B cell (primary cell): ENCODE measurements at regions not wholly inside any gene's neighbourhood (a gene's known extent, or its start where the extent isn't known, plus 50 kb on each side); places are given as distances from the start of the nearest gene placed in this dataset.
"Not testable (repeated sequence)": the region's sequence is repeated elsewhere in the genome, so short reads cannot be mapped to it uniquely, and the experiment has no call there.

Experiments used
- ATAC-seq: fragments of 200-7000 bp; cut with Tn5 transposase; one replicate; pipeline ENCODE4 v1.10.0; 2021; ENCODE audit warnings: low read depth, mild to moderate bottlenecking, moderate number of reproducible peaks, moderate library complexity
- CTCF ChIA-PET: fragments of 350-600 bp; sonication (Branson Sonifier 250); formaldehyde crosslinking; loops from one replicate; lab custom pipeline; 2021; ENCODE audit warnings: antibody characterized with exemption, inconsistent platforms; lab: Charles Lee
- POLR2A ChIA-PET: fragments of 350-600 bp; sonication (Branson Sonifier 250); formaldehyde crosslinking; loops from one replicate; lab custom pipeline; 2021; ENCODE audit warnings: antibody characterized with exemption; lab: Charles Lee
- DNase-seq: peaks from one replicate; pipeline ENCODE4 v3.0.0; 2013
- H2AFZ ChIP-seq: 2 replicates; pipeline ENCODE4 v1.6.1; 2012; ENCODE audit warnings: mild to moderate bottlenecking, low read depth, low read length; ENCODE audit not compliant: insufficient read depth, poor library complexity, severe bottlenecking
- H3K27ac ChIP-seq, 2 donors: 1 replicate in 1 of 2; 2 replicates in 1 of 2; pipeline ENCODE4 v1.5.1; 2012 to 2013; ENCODE audit warnings: low read length in 2 of 2, mild to moderate bottlenecking in 2 of 2, moderate library complexity in 1 of 2
- H3K27me3 ChIP-seq, 4 experiments: fragments of 200-600 bp in 1 of 4; sonication (generic) in 1 of 4; replicated peaks in 1 of 4; 1 replicate in 2 of 4; 2 replicates in 2 of 4; pipeline versions ENCODE4 v1.6.1 to v1.7.0; 2013 to 2016; ENCODE audit warnings: low read length in 3 of 4, mild to moderate bottlenecking in 2 of 4, mixed read lengths in 1 of 4, moderate library complexity in 1 of 4; ENCODE audit not compliant: insufficient read depth in 4 of 4, control insufficient read depth in 3 of 4; ENCODE audit errors: control extremely low read depth in 1 of 4
- H3K36me3 ChIP-seq, 2 experiments: replicated peaks in 1 of 2; 1 replicate in 1 of 2; 2 replicates in 1 of 2; pipeline versions ENCODE4 v1.6.1 to v1.7.1; 2013; ENCODE audit warnings: low read length in 1 of 2; ENCODE audit not compliant: insufficient read depth in 2 of 2, control insufficient read depth in 1 of 2; ENCODE audit errors: control extremely low read depth in 1 of 2, extremely low read depth in 1 of 2
- H3K4me1 ChIP-seq, 2 donors: fragments of 200-600 bp in 1 of 2; sonication (generic) in 1 of 2; 1 replicate in 1 of 2; 2 replicates in 1 of 2; pipeline versions ENCODE4 v1.5.1 to v1.6.1; 2013 to 2017; ENCODE audit warnings: low read length in 2 of 2; ENCODE audit not compliant: control insufficient read depth in 2 of 2, insufficient read depth in 2 of 2
- H3K4me2 ChIP-seq: replicated peaks from 2 replicates; pipeline ENCODE3; 2012; ENCODE audit warnings: mild to moderate bottlenecking, low read depth, low read length; ENCODE audit not compliant: poor library complexity, severe bottlenecking
- H3K4me3 ChIP-seq, 5 experiments: fragments of 200-600 bp in 1 of 5; sonication (generic) in 1 of 5; 1 replicate in 3 of 5; 2 replicates in 2 of 5; pipeline versions ENCODE4 v1.5.1 to v1.7.0; 2011 to 2016; ENCODE audit warnings: low read length in 4 of 5, mild to moderate bottlenecking in 4 of 5, low read depth in 2 of 5, control low read depth in 1 of 5, moderate library complexity in 1 of 5; ENCODE audit not compliant: insufficient read depth in 1 of 5; ENCODE audit errors: control extremely low read depth in 1 of 5, extremely low read depth in 1 of 5
- H3K79me2 ChIP-seq: fragments of 200-600 bp; sonication (generic); one replicate; pipeline ENCODE4 v1.6.0; 2016; ENCODE audit warnings: low read length; ENCODE audit not compliant: control insufficient read depth, insufficient read depth
- H3K9ac ChIP-seq: fragments of 200-600 bp; sonication (generic); 2 replicates; pipeline ENCODE4 v1.6.1; 2017; ENCODE audit warnings: mild to moderate bottlenecking, low read length, moderate library complexity
- H3K9me3 ChIP-seq, 3 donors: one replicate each; pipeline versions ENCODE4 v1.6.1 to v1.7.1; 2013; ENCODE audit warnings: low read length in 2 of 3; ENCODE audit not compliant: control insufficient read depth in 2 of 3, insufficient read depth in 1 of 3; ENCODE audit errors: control extremely low read depth in 1 of 3
- H4K20me1 ChIP-seq: 2 replicates; pipeline ENCODE4 v1.6.0; 2012; ENCODE audit warnings: mild to moderate bottlenecking, low read length; ENCODE audit not compliant: insufficient read depth, control insufficient read depth, poor library complexity, severe bottlenecking
- H3K27ac Mint-ChIP-seq: one replicate; pipeline ENCODE4 v1.8.0; 2021; ENCODE audit warnings: mixed read lengths
- H3K27me3 Mint-ChIP-seq: one replicate; pipeline ENCODE4 v1.8.0; 2021; ENCODE audit warnings: mixed read lengths
- H3K4me1 Mint-ChIP-seq: one replicate; pipeline ENCODE4 v1.8.0; 2021; ENCODE audit warnings: mixed read lengths
- H3K4me3 Mint-ChIP-seq: one replicate; pipeline ENCODE4 v1.8.0; 2021; ENCODE audit warnings: mixed read lengths
- H3K9me3 Mint-ChIP-seq: one replicate; pipeline ENCODE4 v1.8.0; 2022; ENCODE audit warnings: mixed read lengths; ENCODE audit not compliant: insufficient read depth
- EZH2 ChIP-seq: IDR thresholded peaks from 2 replicates; pipeline ENCODE4 v1.6.1; 2012; ENCODE audit warnings: borderline replicate concordance, low read depth, mild to moderate bottlenecking, moderate library complexity, low read length; ENCODE audit not compliant: insufficient read depth, poor library complexity, severe bottlenecking
- WGBS: methylation state at CpG from one replicate; pipeline ENCODE4 v1.1.5; 2013; ENCODE audit warnings: missing lambda C conversion rate; ENCODE audit not compliant: insufficient coverage; 5-methylcytosine and 5-hydroxymethylcytosine counted together
- intact Hi-C: fragments of 100-400 bp; cut with micrococcal nuclease; formaldehyde crosslinking; loops from one replicate; pipeline ENCODE4 v1.10.0; 2022

DNA sequence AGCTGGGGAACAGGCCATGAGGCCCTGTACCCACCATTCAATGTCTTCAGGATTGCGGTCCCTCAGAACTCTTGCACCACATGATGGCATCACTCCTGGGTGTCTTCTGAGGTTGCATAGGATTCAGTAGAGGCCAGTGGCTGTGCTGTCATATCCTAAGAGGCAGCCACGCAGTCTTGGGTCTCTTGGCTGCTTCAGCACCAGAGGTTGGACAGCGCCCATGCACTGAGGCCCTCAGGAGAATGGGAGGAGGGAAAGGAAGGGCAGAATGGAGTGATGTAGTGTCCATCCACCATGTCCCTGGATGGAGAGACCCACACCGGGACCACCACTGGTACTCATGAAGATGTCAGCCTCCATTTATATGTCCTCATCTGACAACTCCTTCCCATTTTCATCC is 439.9 kb downstream of the TUBA3C start:
- H4K20me1 ChIP-seq, H2AFZ ChIP-seq, H3K9me3 Mint-ChIP-seq, H3K79me2 ChIP-seq, H3K27ac ChIP-seq, H3K27ac Mint-ChIP-seq, H3K4me1 Mint-ChIP-seq, H3K4me3 ChIP-seq, POLR2A ChIA-PET, H3K4me3 Mint-ChIP-seq, intact Hi-C loops, H3K9ac ChIP-seq, CTCF ChIA-PET, H3K27me3 ChIP-seq, H3K4me2 ChIP-seq, H3K9me3 ChIP-seq, H3K36me3 ChIP-seq, H3K4me1 ChIP-seq, H3K27me3 Mint-ChIP-seq, DNase-seq, ATAC-seq: not testable (repeated sequence)
- WGBS, result 71% methylated on average over 1 of the region's 4 CpGs

DNA sequence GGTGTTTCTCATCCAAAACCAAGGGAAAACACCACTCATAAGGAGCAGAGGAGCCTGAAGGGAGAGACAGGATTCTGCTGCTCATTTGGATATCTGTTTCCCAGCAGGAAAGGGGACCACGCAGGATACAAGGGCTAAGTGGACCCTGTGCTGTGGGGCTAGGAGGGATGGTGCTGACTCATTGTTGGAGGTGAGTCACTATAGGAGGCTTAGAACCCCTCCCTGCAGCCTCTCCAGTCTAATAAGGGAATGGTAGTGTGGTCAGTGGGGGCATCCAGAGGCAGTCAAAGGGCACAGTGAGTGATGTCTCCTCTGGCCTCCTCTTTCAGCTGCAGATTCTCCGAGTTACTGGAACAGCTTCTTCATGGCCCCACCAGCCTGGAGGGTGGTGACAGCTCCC is 442.3 kb downstream of the TUBA3C start:
- Histone ChIP-seq H3K36me3 (no peaks in the 10 kb centered on the region), H3K27me3 (no peaks in the 10 kb centered on the region), H3K79me2 (no peaks in the 10 kb centered on the region), H3K4me3 (no peak overlapping the region), H3K27ac (no peak overlapping the region), H3K4me1 (no peaks in the 10 kb centered on the region), H3K9ac (no peak overlapping the region), H2AFZ (no peak overlapping the region), H4K20me1 (no peaks in the 10 kb centered on the region), H3K9me3 (peaks cover 0 to 4% (median 1%) of the 10 kb centered on the region in 3 donors), H3K4me2 (no peak overlapping the region)
- Mint-ChIP-seq H3K27ac (no peak overlapping the region), H3K9me3 (no peaks in the 10 kb centered on the region), H3K4me1 (no peaks in the 10 kb centered on the region), H3K4me3 (no peak overlapping the region), H3K27me3 (no peaks in the 10 kb centered on the region)
- intact Hi-C loops, result no loop called here
- DNase-seq (no peak), ATAC-seq (no peak)
- CTCF ChIA-PET, result no interaction called here
- 77% methylated on average over 2 of the region's 2 CpGs for WGBS
- TF ChIP-seq EZH2, result no peak
- POLR2A ChIA-PET, result no interaction called here

DNA sequence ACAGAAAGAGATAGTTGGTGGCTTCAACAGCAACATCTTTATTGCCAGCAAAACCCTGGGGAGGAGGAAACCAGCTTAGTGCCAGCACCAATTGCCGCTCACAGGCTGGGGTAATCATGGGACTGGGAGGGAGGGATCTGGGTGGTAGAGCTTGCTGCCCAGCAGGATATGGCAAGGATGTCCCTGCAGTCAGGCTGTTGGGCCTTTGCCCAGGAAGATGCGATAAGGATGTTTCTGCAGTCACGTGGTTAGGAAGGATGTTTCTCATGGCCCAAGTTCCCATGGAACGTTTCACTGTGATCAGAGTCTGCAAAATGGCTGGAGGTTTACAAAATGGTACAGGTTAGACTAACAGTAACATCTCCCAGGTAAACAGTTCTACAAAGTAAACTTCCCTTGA is 443.5 kb downstream of the TUBA3C start:
- H3K4me3 Mint-ChIP-seq, H3K4me3 ChIP-seq, H2AFZ ChIP-seq, H3K4me1 ChIP-seq, H3K36me3 ChIP-seq, H3K4me2 ChIP-seq, H3K4me1 Mint-ChIP-seq, H3K9me3 Mint-ChIP-seq, H3K79me2 ChIP-seq, H3K27me3 ChIP-seq, H3K27ac ChIP-seq, H4K20me1 ChIP-seq, H3K9ac ChIP-seq, intact Hi-C loops, H3K27me3 Mint-ChIP-seq, CTCF ChIA-PET, DNase-seq, POLR2A ChIA-PET, ATAC-seq, H3K27ac Mint-ChIP-seq, H3K9me3 ChIP-seq: not testable (repeated sequence)
- 100% methylated on average over 1 of the region's 4 CpGs for WGBS

DNA sequence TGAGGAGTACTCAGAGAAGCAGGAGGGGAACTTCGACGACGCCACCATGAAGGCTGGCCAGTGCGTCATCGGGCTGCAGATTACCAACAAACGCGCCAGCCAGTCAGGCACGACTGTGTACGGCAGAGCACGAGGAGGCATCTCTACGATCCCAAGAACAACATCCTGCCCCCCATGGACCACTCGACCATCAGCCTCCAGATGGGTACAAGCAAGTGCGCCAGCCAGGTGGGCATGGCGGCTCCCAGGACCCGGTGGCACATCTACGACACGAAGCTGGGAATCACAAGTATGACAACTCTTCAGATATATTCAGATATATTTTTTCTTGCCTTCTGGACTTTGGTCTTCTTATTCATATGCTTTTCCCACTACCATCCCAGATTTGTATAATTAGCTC is 454.5 kb downstream of the TUBA3C start:
- CTCF ChIA-PET, H3K27me3 Mint-ChIP-seq, intact Hi-C loops, POLR2A ChIA-PET, H4K20me1 ChIP-seq, H3K79me2 ChIP-seq, H3K4me3 Mint-ChIP-seq, H3K27ac ChIP-seq, H2AFZ ChIP-seq, H3K9me3 Mint-ChIP-seq, H3K27ac Mint-ChIP-seq, H3K9ac ChIP-seq, DNase-seq, ATAC-seq, H3K9me3 ChIP-seq, H3K27me3 ChIP-seq, H3K4me1 ChIP-seq, H3K4me3 ChIP-seq, H3K4me1 Mint-ChIP-seq, H3K36me3 ChIP-seq, H3K4me2 ChIP-seq: not testable (repeated sequence)
- 90% methylated on average over 14 of the region's 17 CpGs for WGBS
